NCI-H2107 treated with DMSO at 0.1 percent for 48 hours (cell line): ENCODE measurements at regions not wholly inside any gene's neighbourhood (a gene's known extent, or its start where the extent isn't known, plus 50 kb on each side); places are given as distances from the start of the nearest gene placed in this dataset.

Experiments
- DNase-seq: peaks from one replicate; lab custom pipeline; 2025; ENCODE audit not compliant: unreplicated experiment; lab: John Stamatoyannopoulos, UW

DNA sequence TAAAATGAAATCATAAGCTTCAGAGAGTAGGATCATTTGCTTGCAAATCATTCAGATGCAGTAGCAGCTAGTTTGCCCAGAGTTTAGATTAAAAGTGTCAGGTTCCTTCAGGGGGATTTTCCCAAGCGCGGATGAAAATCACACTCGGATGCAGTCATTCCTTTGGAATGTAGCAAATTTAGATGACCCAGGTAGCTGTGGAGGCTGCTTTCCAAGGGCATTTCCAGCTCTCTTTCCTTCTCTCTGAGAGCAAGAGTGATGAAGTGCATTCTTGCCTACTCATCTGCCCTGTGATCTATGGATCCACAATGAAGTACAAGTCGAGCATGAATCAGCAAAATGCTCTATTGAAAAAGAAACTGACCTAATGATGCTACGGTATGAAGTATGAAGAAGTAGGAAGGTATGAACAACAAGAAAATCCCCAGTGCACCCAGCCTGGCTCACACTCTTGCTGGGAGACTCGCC is 200.2 kb downstream of the PLK2 start:
- DNase-seq: no peak

DNA sequence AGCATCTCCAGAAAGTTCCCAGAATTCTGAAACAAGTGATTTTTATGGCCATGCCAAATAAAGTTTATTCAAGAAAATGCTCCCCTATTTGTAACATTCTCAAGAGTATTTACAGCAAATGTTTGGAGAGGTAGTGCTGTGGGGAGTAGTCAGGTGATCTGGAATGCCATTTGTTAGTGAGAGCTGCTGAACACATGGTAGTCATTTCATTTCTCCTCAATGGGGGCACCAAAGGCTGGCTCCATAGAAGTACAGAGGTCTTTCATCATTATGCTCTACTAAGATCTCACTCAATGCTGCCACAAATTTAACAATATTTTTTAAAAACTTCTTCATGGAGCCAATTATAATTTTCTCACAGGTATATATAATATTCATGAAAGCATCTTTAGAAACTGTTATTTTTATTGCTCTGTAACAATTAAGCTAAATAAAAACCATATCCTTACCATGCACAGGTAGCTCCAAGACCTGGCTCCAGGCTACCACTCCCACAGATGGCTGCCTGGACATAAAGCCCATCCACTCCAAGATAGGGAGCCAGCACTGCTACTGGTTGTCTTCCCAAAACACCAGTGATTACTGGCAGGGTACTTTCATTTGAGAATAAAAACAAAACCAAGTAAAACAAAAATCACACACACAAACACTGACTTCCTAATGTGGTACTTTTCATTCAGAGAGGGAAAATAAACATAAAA is 200.8 kb downstream of the PLK2 start:
- DNase-seq: no peak

DNA sequence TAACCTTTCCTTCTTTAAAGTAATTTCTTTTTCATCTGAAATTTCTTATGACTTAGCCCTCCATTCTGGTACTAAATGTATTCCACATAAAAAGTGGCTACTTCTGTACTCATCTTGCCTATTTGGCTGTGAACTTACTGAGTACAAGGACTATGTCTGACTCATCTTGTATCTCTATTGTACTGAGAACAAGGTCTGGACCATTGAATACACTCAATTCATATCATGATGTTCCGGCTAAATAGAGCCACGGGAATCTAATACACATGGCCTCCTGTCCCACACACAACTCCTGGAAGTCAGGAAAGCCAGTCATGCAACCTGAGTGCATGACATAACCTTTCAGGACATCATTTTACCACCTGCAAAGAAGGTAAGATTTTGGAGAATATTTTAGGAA is 203.9 kb downstream of the PLK2 start:
- DNase-seq: no peak

- no peak for DNase-seq
Observed at GRCh38 chr5:58255386-58255785, 204.5 kb downstream of the PLK2 start.

GRCh38 chr5:58248221-58248620 is 211.7 kb downstream of the PLK2 start:
- DNase-seq: no peak

- no peak for DNase-seq
Observed at GRCh38 chr5:58246461-58246944, 213.4 kb downstream of the PLK2 start.

- no peak for DNase-seq
Observed at GRCh38 chr5:58245476-58245840, 214.4 kb downstream of the PLK2 start.

DNA sequence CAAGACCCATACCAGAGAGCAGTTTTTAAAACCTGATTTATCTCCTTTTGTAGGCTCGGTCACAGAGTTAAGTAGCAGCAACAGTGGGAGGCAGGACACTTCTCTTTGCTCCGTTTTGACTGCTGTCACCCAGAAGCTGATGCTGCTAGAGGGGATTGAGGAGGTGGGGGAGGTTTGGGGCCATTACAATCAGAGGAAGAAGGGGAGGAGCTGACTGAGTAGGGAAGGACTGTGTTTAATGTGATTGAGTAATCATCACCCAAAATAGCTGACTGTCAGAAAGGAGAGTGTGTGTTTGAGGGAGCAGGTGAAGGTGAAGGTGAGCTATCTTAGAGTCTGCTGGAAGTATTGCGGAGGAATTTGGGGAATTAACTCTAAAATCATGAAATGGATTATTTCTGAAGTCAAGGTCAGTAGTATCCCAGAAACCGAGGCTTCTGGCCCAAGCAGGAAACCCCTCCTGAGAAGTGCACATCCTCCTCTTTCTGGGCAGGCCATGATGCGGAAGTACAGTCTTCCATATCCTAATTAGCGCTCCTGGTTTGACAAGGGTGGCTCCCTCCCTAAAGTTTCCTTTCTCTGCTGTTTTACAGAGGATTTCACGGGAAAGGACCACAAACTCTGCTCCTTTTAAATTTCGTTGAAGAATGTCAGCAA is 214.9 kb downstream of the PLK2 start:
- DNase-seq: no peak

DNA sequence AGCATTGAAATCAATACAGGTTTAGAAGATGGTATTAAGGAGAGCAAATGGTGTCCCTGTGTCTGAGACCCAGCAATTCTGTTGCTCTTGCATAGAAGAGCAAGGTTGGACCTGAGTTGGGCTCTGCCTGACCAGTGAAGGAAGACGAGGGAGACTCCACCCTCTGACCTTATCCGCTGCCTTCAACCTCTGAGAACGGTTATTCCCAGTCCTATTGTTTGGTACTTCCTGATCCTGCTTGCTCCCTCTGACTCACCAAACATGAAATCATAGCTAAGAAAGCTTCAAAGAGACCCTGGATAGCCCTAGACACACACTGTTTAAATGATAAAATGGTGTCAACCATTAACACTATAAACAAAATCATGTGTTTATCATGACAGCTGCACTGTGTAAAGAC is 218.5 kb downstream of the PLK2 start:
- DNase-seq: no peak

- DNase-seq: no peak
Observed at GRCh38 chr5:58240322-58240721, 219.6 kb downstream of the PLK2 start.

GRCh38 chr5:58239731-58240130 is 220.2 kb downstream of the PLK2 start:
- DNase-seq: no peak

- no peak for DNase-seq
Observed at GRCh38 chr5:58239045-58239444, 220.8 kb downstream of the PLK2 start.

GRCh38 chr5:58236498-58236897 is 223.4 kb downstream of the PLK2 start:
- no peak for DNase-seq

DNA sequence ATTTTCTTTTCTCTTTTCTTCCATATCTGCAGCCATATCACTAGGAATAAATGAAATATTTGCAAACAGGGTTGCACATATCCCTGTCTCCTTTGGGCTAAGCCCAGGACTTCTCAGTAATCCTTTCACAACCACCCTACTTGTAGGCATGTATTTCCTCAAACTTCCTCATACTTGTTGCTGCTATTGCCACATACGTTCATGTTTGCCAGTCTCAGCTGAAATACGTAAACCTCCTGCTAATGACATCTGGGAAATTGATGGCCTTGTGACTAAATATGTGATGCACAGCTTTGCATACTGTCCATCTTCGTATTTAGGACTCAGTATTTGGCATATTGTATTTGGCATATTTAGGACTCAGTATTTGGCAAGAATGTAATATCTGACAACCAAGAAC is 224.6 kb downstream of the PLK2 start:
- no peak for DNase-seq

- DNase-seq: no peak
Observed at GRCh38 chr5:58232130-58232529, 227.8 kb downstream of the PLK2 start.

DNA sequence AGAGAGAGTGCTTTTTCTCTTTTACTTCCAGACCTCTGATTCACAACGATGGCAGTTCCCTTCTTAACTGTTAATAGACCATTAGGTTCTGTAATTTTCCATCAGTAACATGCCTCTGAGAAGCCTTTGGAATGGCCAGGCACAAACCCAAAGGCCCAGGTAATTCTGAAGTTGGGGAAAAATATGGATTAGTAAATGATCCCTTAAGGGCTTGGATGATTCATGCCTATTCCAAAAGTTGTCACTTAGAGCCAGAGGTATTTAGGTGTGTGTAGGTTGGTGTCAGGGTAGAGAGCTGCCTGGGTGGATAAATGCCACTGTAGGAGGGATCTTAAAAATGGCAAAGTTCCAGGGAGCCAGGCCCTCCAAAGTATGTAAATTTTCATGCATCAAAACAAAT is 228.8 kb downstream of the PLK2 start:
- no peak for DNase-seq

GRCh38 chr5:58228896-58229295 is 231.0 kb downstream of the PLK2 start:
- no peak for DNase-seq

- no peak for DNase-seq
Observed at GRCh38 chr5:58227858-58228257, 232.0 kb downstream of the PLK2 start.

GRCh38 chr5:58224661-58225060 is 235.2 kb downstream of the PLK2 start:
- no peak for DNase-seq

- DNase-seq: no peak
Observed at GRCh38 chr5:58224221-58224620, 235.7 kb downstream of the PLK2 start.

DNA sequence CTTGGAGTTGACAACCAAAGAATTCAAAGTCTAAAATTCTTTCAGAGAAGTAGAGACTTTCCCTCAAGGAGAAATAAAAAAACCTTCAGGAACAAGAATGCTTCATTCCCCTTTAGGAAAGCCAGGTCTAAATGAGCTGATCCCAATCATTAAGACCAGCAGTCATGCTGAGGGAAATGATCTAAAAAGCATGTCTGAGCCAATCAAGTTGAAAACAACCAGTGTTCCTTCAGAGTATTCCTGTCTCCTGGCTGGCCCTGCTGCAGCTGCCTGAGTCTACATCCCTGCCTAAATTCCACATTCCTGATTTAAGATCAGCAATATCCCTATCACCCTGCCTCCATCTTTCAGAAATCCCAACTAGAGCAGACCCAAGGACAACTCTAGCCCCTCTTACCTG is 244.5 kb downstream of the PLK2 start:
- DNase-seq: no peak

DNA sequence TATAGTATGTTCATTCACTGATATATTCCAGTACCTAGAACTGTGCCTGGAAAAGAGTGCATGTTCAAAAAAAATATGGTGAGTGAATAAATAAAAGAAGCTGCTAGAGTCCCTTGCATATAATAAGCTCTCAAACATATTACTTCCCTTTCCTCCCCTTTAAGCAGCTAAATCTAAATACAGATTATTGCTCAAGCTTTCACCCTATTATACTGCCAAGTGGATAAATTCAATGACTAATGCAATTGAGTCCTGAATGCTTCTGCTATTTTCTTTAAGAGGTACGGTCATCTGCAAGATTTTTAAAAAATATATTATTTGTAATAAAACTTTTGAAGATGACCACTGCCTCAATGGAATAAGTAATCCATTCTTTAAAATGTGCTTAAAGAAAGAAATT is 248.4 kb downstream of the PLK2 start:
- DNase-seq: no peak

DNA sequence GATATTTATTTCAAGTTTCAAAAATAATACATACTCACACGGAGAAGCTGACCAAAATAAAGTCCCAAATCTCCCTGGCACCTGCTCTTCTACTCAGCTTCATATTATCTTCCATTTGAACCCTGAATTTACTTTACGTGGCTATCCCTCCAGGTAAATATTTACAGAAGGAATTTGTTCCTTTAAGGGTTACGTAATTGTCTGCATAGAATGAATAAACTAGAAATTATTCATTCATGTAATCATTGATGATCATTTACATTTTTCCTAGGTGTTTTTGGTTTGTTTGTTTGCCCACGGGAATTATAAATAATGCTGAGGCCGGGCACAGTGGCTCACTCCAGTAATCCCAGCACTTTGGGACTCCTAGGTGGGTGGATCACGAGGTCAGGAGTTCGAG is 251.2 kb downstream of the PLK2 start:
- no peak for DNase-seq
